Lung (tissue), 11 donors: ENCODE measurements at regions not wholly inside any gene's neighbourhood (a gene's known extent, or its start where the extent isn't known, plus 50 kb on each side); places are given as distances from the start of the nearest gene placed in this dataset.

ENCODE experiments used
- ATAC-seq: fragments of 200-7000 bp; cut with Tn5 transposase; one replicate; pipeline ENCODE4 v1.9.1; 2020; ENCODE audit warnings: moderate number of reproducible peaks; ENCODE audit not compliant: insufficient read depth, low FRiP score
- DNase-seq, 3 donors: peaks; one replicate each; pipeline ENCODE4 v3.0.0-alpha.2; 2013 to 2017
- H3K27ac ChIP-seq, 2 donors: one replicate each; pipeline ENCODE4 v1.5.1; 2013; ENCODE audit warnings: mild to moderate bottlenecking in 2 of 2, moderate library complexity in 2 of 2, control low read depth in 1 of 2, inconsistent platforms in 1 of 2, low read depth in 1 of 2, low read length in 1 of 2
- H3K27me3 ChIP-seq, 3 donors: one replicate each; pipeline ENCODE4 v1.5.1; 2013; ENCODE audit warnings: low read length in 2 of 3; ENCODE audit not compliant: control insufficient read depth in 3 of 3, insufficient read depth in 3 of 3
- H3K36me3 ChIP-seq, 4 donors: one replicate each; pipeline ENCODE4 v1.5.1; 2013; ENCODE audit warnings: low read length in 4 of 4, mild to moderate bottlenecking in 1 of 4, moderate library complexity in 1 of 4; ENCODE audit not compliant: control insufficient read depth in 4 of 4, insufficient read depth in 4 of 4
- H3K4me1 ChIP-seq, 5 donors: one replicate each; pipeline ENCODE4 v1.5.1; 2013; ENCODE audit warnings: low read length in 5 of 5, mild to moderate bottlenecking in 2 of 5, moderate library complexity in 1 of 5; ENCODE audit not compliant: control insufficient read depth in 5 of 5, insufficient read depth in 5 of 5
- H3K4me3 ChIP-seq: one replicate; pipeline ENCODE4 v1.5.1; 2013; ENCODE audit warnings: mild to moderate bottlenecking, control low read depth, moderate library complexity
- H3K9ac ChIP-seq, 2 donors: one replicate each; pipeline ENCODE4 v1.5.1; 2013; ENCODE audit warnings: low read length in 2 of 2, control low read depth in 1 of 2; ENCODE audit not compliant: insufficient read depth in 1 of 2
- H3K9me3 ChIP-seq, 4 donors: one replicate each; pipeline ENCODE4 v1.5.1; 2013; ENCODE audit warnings: low read length in 3 of 4, mild to moderate bottlenecking in 1 of 4, moderate library complexity in 1 of 4; ENCODE audit not compliant: control insufficient read depth in 4 of 4, insufficient read depth in 3 of 4
- whole genome bisulfite sequencing, 2 donors: extraction: QIAGEN DNeasy Blood & Tissue Kit; methylation state at CpG; one replicate each; pipeline ENCODE4 v1.1.7; 2013; 5-methylcytosine and 5-hydroxymethylcytosine counted together
- TF ChIP-seq, protein P1 (sequence below): IDR thresholded peaks from 2 replicates; pipeline ENCODE4 v1.5.1; 2012; ENCODE audit warnings: mild to moderate bottlenecking; ENCODE audit errors: control extremely low read depth, extremely low read depth
- donor health status: control.
- donor health status: control.
- donor health status: Bipolar disorder and iron deficiency.
- donor health status: healthy.
- donor health status: DM: yes; HTN: yes; CAD: no.

- H3K27me3 ChIP-seq = peaks cover 0 to 11% (median 0%) of the 10 kb centered on the region in 3 donors
- H3K4me1 ChIP-seq = no peaks in the 10 kb centered on the region
- H3K27ac ChIP-seq = no peak overlapping the region
- no peaks in the 10 kb centered on the region for H3K36me3 ChIP-seq
- TF ChIP-seq, protein P1, sequence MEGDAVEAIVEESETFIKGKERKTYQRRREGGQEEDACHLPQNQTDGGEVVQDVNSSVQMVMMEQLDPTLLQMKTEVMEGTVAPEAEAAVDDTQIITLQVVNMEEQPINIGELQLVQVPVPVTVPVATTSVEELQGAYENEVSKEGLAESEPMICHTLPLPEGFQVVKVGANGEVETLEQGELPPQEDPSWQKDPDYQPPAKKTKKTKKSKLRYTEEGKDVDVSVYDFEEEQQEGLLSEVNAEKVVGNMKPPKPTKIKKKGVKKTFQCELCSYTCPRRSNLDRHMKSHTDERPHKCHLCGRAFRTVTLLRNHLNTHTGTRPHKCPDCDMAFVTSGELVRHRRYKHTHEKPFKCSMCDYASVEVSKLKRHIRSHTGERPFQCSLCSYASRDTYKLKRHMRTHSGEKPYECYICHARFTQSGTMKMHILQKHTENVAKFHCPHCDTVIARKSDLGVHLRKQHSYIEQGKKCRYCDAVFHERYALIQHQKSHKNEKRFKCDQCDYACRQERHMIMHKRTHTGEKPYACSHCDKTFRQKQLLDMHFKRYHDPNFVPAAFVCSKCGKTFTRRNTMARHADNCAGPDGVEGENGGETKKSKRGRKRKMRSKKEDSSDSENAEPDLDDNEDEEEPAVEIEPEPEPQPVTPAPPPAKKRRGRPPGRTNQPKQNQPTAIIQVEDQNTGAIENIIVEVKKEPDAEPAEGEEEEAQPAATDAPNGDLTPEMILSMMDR = no peak
- no peak for DNase-seq
- H3K4me3 ChIP-seq = no peak overlapping the region
- no peak overlapping the region for H3K9ac ChIP-seq
- 75 to 85% methylated on average over 3 of the region's 3 CpGs for WGBS, 2 donors
- no peak for ATAC-seq
- peaks cover 0 to 2% (median 0%) of the 10 kb centered on the region in 4 donors for H3K9me3 ChIP-seq
Measured at GRCh38 chrX:99172958-99173357, 1237.1 kb downstream of the PCDH19 start.

DNA sequence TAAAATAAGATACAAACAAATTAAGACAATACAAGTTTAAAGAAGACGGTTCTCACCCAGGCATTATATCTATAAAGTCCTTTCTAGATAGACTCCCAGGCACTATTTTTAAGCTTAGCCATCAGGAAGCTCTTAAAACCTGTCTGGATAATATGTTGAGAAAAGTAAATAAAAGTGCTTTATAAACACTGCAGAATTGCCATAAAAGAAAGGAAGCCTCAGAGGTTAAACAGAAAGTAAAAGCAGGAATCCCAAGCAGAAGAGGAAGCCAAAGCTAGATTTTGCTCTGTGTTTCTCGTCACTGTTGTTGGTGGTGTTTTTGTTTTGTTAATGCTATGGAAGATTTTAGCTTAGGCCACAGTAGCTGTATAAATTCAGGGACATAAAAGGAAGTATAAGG lies 1267.3 kb downstream of the PCDH19 start:
- Histone ChIP-seq H3K9ac (no peak overlapping the region), H3K36me3 (no peaks in the 10 kb centered on the region), H3K4me1 (no peaks in the 10 kb centered on the region), H3K9me3 (peaks cover 0 to 9% (median 0%) of the 10 kb centered on the region in 4 donors), H3K27ac (no peak overlapping the region), H3K4me3 (no peak overlapping the region), H3K27me3 (peaks cover 0 to 6% (median 3%) of the 10 kb centered on the region in 3 donors)
- DNase-seq (no peak), ATAC-seq (no peak)
- TF ChIP-seq, protein P1 = no peak
- WGBS, 2 donors = 54% methylated on average over 2 of the region's 2 CpGs

DNA sequence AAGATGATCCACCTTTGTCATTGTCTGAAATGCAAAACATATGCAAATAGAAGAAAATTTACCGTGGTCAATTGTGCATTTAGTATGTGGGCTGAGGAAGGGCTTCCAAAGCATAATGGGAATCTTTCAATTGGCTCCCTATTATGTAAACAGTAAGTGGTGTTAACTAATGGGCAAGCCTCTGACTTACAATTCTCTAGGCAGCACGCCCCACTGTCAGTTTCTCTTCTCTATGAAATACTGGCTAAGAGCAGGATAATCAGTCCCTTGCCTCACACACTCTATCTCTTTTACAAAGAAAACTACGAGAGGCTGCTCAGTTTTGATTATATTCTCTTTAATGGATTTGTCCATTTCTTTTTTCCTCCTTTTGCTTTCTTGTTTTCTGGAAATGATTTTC lies 1272.6 kb downstream of the PCDH19 start:
- Histone ChIP-seq H3K4me3 (no peak overlapping the region), H3K4me1 (no peaks in the 10 kb centered on the region), H3K27me3 (peaks cover 0 to 23% (median 3%) of the 10 kb centered on the region in 3 donors), H3K36me3 (no peaks in the 10 kb centered on the region), H3K9ac (no peak overlapping the region), H3K27ac (no peak overlapping the region), H3K9me3 (no peaks in the 10 kb centered on the region)
- TF ChIP-seq, protein P1 = no peak
- ATAC-seq = no peak
- DNase-seq = no peak
- whole genome bisulfite sequencing, 2 donors = 47 to 66% methylated on average over 3 of the region's 3 CpGs

GRCh38 chrX:99117011-99117410 lies 1293.1 kb downstream of the PCDH19 start:
- WGBS, 2 donors = 42 to 79% methylated on average over 2 of the region's 2 CpGs
- ATAC-seq (no peak), DNase-seq (no peak)
- Histone ChIP-seq H3K4me3 (no peak overlapping the region), H3K9ac (no peak overlapping the region), H3K36me3 (no peaks in the 10 kb centered on the region), H3K27me3 (peaks cover 0 to 12% (median 0%) of the 10 kb centered on the region in 3 donors), H3K27ac (no peak overlapping the region), H3K9me3 (no peaks in the 10 kb centered on the region), H3K4me1 (no peaks in the 10 kb centered on the region)
- TF ChIP-seq, protein P1 = no peak
